Smooth muscle cell (in vitro differentiated cells): ENCODE measurements at regions not wholly inside any gene's neighbourhood (a gene's known extent, or its start where the extent isn't known, plus 50 kb on each side); places are given as distances from the start of the nearest gene placed in this dataset.

Experiments used
- DNase-seq: peaks from one replicate; lab custom pipeline; 2025; ENCODE audit not compliant: unreplicated experiment; lab: John Stamatoyannopoulos, UW
- H2AFZ ChIP-seq: fragments of 200-600 bp; sonication (generic); 2 replicates; pipeline ENCODE4 v1.6.0; 2016; ENCODE audit warnings: antibody characterized with exemption, low read depth, mild to moderate bottlenecking
- H3F3A ChIP-seq: fragments of 200-600 bp; sonication (generic); 2 replicates; pipeline ENCODE4 v1.6.0; 2017; ENCODE audit warnings: antibody characterized with exemption, low read depth
- H3K27ac ChIP-seq: fragments of 200-600 bp; sonication (generic); 2 replicates; pipeline ENCODE4 v1.5.1; 2016; ENCODE audit warnings: low read depth, mild to moderate bottlenecking
- H3K27me3 ChIP-seq: fragments of 200-600 bp; sonication (generic); 2 replicates; pipeline ENCODE4 v1.6.1; 2016; ENCODE audit warnings: low read depth, mild to moderate bottlenecking
- H3K36me3 ChIP-seq: fragments of 200-600 bp; sonication (generic); 2 replicates; pipeline ENCODE4 v1.5.1; 2016; ENCODE audit warnings: low read depth
- H3K4me1 ChIP-seq: fragments of 200-600 bp; sonication (generic); 2 replicates; pipeline ENCODE4 v1.5.1; 2016; ENCODE audit warnings: low read depth
- H3K4me2 ChIP-seq: fragments of 200-600 bp; sonication (generic); 2 replicates; pipeline ENCODE4 v1.6.0; 2016; ENCODE audit warnings: mild to moderate bottlenecking
- H3K4me3 ChIP-seq: fragments of 200-600 bp; sonication (generic); 2 replicates; pipeline ENCODE4 v1.5.1; 2016; ENCODE audit warnings: mild to moderate bottlenecking
- H3K79me2 ChIP-seq: fragments of 200-600 bp; sonication (generic); 2 replicates; pipeline ENCODE4 v1.6.0; 2016; ENCODE audit warnings: low read depth, mild to moderate bottlenecking
- H3K9ac ChIP-seq: fragments of 200-600 bp; sonication (generic); 2 replicates; pipeline ENCODE4 v1.6.0; 2016; ENCODE audit warnings: low read depth
- H3K9me3 ChIP-seq: fragments of 200-600 bp; sonication (generic); replicated peaks from 2 replicates; pipeline ENCODE4 v1.5.1; 2016; ENCODE audit warnings: low read depth
- H4K20me1 ChIP-seq: fragments of 200-600 bp; sonication (generic); 2 replicates; pipeline ENCODE4 v1.6.0; 2016; ENCODE audit warnings: low read depth
- CTCF ChIP-seq: fragments of 200-600 bp; sonication (generic); IDR thresholded peaks from 2 replicates; pipeline ENCODE4 v1.5.1; 2017; ENCODE audit warnings: borderline replicate concordance, mild to moderate bottlenecking, antibody characterized with exemption; ENCODE audit not compliant: insufficient read depth, poor library complexity, severe bottlenecking
- WGBS: methylation state at CpG from one replicate; pipeline ENCODE4 v1.1.7; 2016; ENCODE audit warnings: low lambda C conversion rate; 5-methylcytosine and 5-hydroxymethylcytosine counted together

- no peaks in the 10 kb centered on the region for H3K27me3 ChIP-seq
- no peak for DNase-seq
- H3K4me1 ChIP-seq, result peaks cover 16% of the 10 kb centered on the region
- no peaks in the 10 kb centered on the region for H3K36me3 ChIP-seq
- WGBS, result 20% methylated on average over 2 of the region's 2 CpGs
- TF ChIP-seq CTCF, result no peak
- H3K79me2 ChIP-seq, result no peaks in the 10 kb centered on the region
- H4K20me1 ChIP-seq, result no peaks in the 10 kb centered on the region
- peaks cover 11% of the 10 kb centered on the region for H3F3A ChIP-seq
- H3K4me3 ChIP-seq, result no peak overlapping the region
- no peak overlapping the region for H3K4me2 ChIP-seq
- peak overlapping the region; percentile 75 for H3K9ac ChIP-seq
- H2AFZ ChIP-seq, result no peak overlapping the region
- peak overlapping the region; percentile 91 for H3K27ac ChIP-seq
- no peaks in the 10 kb centered on the region for H3K9me3 ChIP-seq
Measured at GRCh38 chr4:77332696-77333270, 175.8 kb downstream of the CCNG2 start.

GRCh38 chr4:77336411-77337142 is 179.6 kb downstream of the CCNG2 start:
- no peaks in the 10 kb centered on the region for H4K20me1 ChIP-seq
- H3K4me1 ChIP-seq, result peaks cover 16% of the 10 kb centered on the region
- no peaks in the 10 kb centered on the region for H3K36me3 ChIP-seq
- 78% methylated on average over 3 of the region's 3 CpGs for WGBS
- no peak overlapping the region for H3K4me2 ChIP-seq
- H3K9ac ChIP-seq, result no peak overlapping the region
- H3K4me3 ChIP-seq, result no peak overlapping the region
- H3K79me2 ChIP-seq, result no peaks in the 10 kb centered on the region
- H3K9me3 ChIP-seq, result no peaks in the 10 kb centered on the region
- H2AFZ ChIP-seq, result no peak overlapping the region
- peaks cover 6% of the 10 kb centered on the region for H3F3A ChIP-seq
- H3K27ac ChIP-seq, result peak overlapping the region; percentile 51
- H3K27me3 ChIP-seq, result no peaks in the 10 kb centered on the region
- no peak for DNase-seq
- TF ChIP-seq CTCF, result no peak

GRCh38 chr4:77342170-77342810 is 185.3 kb downstream of the CCNG2 start:
- no peaks in the 10 kb centered on the region for H4K20me1 ChIP-seq
- TF ChIP-seq CTCF, result no peak
- no peak for DNase-seq

More at GRCh38 chr4:77342170-77342810, 185.3 kb downstream of the CCNG2 start:
- Histone ChIP-seq H3K4me3 (no peak overlapping the region), H3F3A (no peaks in the 10 kb centered on the region), H3K9me3 (no peaks in the 10 kb centered on the region), H3K27me3 (no peaks in the 10 kb centered on the region), H2AFZ (no peak overlapping the region), H3K4me2 (no peak overlapping the region), H3K36me3 (no peaks in the 10 kb centered on the region), H3K79me2 (no peaks in the 10 kb centered on the region), H3K9ac (peak overlapping the region; percentile 82), H3K4me1 (no peaks in the 10 kb centered on the region), H3K27ac (peak overlapping the region; percentile 94)
- WGBS, result 95% methylated on average over 2 of the region's 2 CpGs
